DOHH2 (cell line): ENCODE measurements at regions not wholly inside any gene's neighbourhood (a gene's known extent, or its start where the extent isn't known, plus 50 kb on each side); places are given as distances from the start of the nearest gene placed in this dataset.
"Not testable (repeated sequence)": the region's sequence is repeated elsewhere in the genome, so short reads cannot be mapped to it uniquely, and the experiment has no call there.

ENCODE experiments used
- CTCF ChIP-seq: fragments of 200-600 bp; sonication (generic); IDR thresholded peaks from one replicate; pipeline ENCODE4 v1.5.1; 2014; ENCODE audit warnings: antibody characterized with exemption, mild to moderate bottlenecking, low read depth, low read length; ENCODE audit not compliant: poor library complexity, severe bottlenecking
- EZH2phosphoT487 ChIP-seq: fragments of 200-600 bp; sonication (generic); IDR thresholded peaks from 2 replicates; pipeline ENCODE4 v1.6.1; 2017; ENCODE audit warnings: borderline replicate concordance, mild to moderate bottlenecking, antibody characterized with exemption, low read length, moderate library complexity, mixed read lengths

GRCh38 chr13:43968251-43968942 is 88.7 kb downstream of the LACC1 start:
- not testable (repeated sequence) for TF ChIP-seq CTCF, EZH2phosphoT487
